Loucy (cell line): ENCODE measurements at regions not wholly inside any gene's neighbourhood (a gene's known extent, or its start where the extent isn't known, plus 50 kb on each side); places are given as distances from the start of the nearest gene placed in this dataset.

Source experiments
- CTCF ChIP-seq: fragments of 200-600 bp; sonication (generic); conservative IDR thresholded peaks from 2 replicates; pipeline ENCODE4 v1.5.1; 2014; ENCODE audit warnings: mild to moderate bottlenecking, antibody characterized with exemption, low read length
- EZH2phosphoT487 ChIP-seq: fragments of 200-600 bp; IDR thresholded peaks from 2 replicates; pipeline ENCODE4 v1.6.1; 2018; ENCODE audit warnings: antibody characterized with exemption, mild to moderate bottlenecking, moderate library complexity, borderline replicate concordance

GRCh38 chr20:8964959-8965562 lies 103.8 kb upstream of the PLCB4 start:
- TF ChIP-seq CTCF = no peak
- no peak for TF ChIP-seq EZH2phosphoT487
